SU-DHL-6 (cell line): ENCODE measurements at regions not wholly inside any gene's neighbourhood (a gene's known extent, or its start where the extent isn't known, plus 50 kb on each side); places are given as distances from the start of the nearest gene placed in this dataset.

Experiments used
- H2AFZ ChIP-seq: fragments of 200-600 bp; sonication (generic); 2 replicates; pipeline ENCODE4 v1.6.1; 2014; ENCODE audit warnings: low read depth, mild to moderate bottlenecking, moderate library complexity, mixed read lengths, antibody characterized with exemption, low read length; ENCODE audit not compliant: severe bottlenecking
- H3F3A ChIP-seq: fragments of 200-600 bp; shearing (Covaris generic); 2 replicates; pipeline ENCODE4 v1.6.0; 2016; ENCODE audit warnings: antibody characterized with exemption, mild to moderate bottlenecking; ENCODE audit not compliant: insufficient read depth
- H3K27ac ChIP-seq: fragments of 200-600 bp; sonication (generic); 2 replicates; pipeline ENCODE4 v1.5.1; 2016; ENCODE audit warnings: low read depth, mild to moderate bottlenecking, low read length, moderate library complexity, mixed read lengths
- H3K27me3 ChIP-seq: fragments of 200-600 bp; sonication (generic), shearing (Covaris generic); 2 replicates; pipeline ENCODE4 v1.6.0; 2014; ENCODE audit warnings: mild to moderate bottlenecking, low read length
- H3K36me3 ChIP-seq: fragments of 200-600 bp; sonication (generic); 2 replicates; pipeline ENCODE4 v1.6.1; 2014; ENCODE audit warnings: mild to moderate bottlenecking, low read length, mixed read lengths
- H3K4me2 ChIP-seq: fragments of 300-600, 200-600 bp; shearing (Covaris generic), sonication (generic); 2 replicates; pipeline ENCODE4 v1.6.0; 2014; ENCODE audit warnings: low read length, low read depth, mild to moderate bottlenecking; ENCODE audit not compliant: poor library complexity, severe bottlenecking
- H3K4me3 ChIP-seq: fragments of 200-600 bp; sonication (generic); 2 replicates; pipeline ENCODE4 v1.5.1; 2014; ENCODE audit warnings: antibody characterized with exemption, low read length, mild to moderate bottlenecking, mixed read lengths; ENCODE audit not compliant: insufficient read depth, poor library complexity, severe bottlenecking
- H3K79me2 ChIP-seq: fragments of 200-600 bp; sonication (generic); 2 replicates; pipeline ENCODE4 v1.6.1; 2014; ENCODE audit warnings: mild to moderate bottlenecking, low read length, moderate library complexity; ENCODE audit not compliant: insufficient read depth
- H3K9ac ChIP-seq: fragments of 200-600 bp; sonication (generic); 2 replicates; pipeline ENCODE4 v1.7.0; 2014; ENCODE audit warnings: mild to moderate bottlenecking, low read length
- H3K9me2 ChIP-seq: fragments of 200-600 bp; sonication (generic); replicated peaks from 2 replicates; pipeline ENCODE4 v1.6.1; 2014; ENCODE audit warnings: low read length; ENCODE audit not compliant: insufficient read depth
- H3K9me3 ChIP-seq: fragments of 200-600 bp; sonication (generic); 2 replicates; pipeline ENCODE4 v1.6.1; 2014; ENCODE audit warnings: low read length, mixed read lengths; ENCODE audit not compliant: insufficient read depth
- H4K20me1 ChIP-seq: fragments of 200-600 bp; sonication (generic); 2 replicates; pipeline ENCODE4 v1.6.1; 2014; ENCODE audit warnings: low read depth, mild to moderate bottlenecking, antibody characterized with exemption, low read length, moderate library complexity, mixed read lengths
- CTCF ChIP-seq: fragments of 200-600 bp; sonication (generic); IDR thresholded peaks from one replicate; pipeline ENCODE4 v1.5.1; 2017; ENCODE audit warnings: antibody characterized with exemption, mild to moderate bottlenecking, low read length, moderate library complexity; ENCODE audit not compliant: insufficient read depth, poor library complexity, severe bottlenecking
- EZH2phosphoT487 ChIP-seq: fragments of 200-600 bp; sonication (generic), shearing (Covaris generic); conservative IDR thresholded peaks from 2 replicates; pipeline ENCODE4 v1.6.1; 2018; ENCODE audit warnings: mild to moderate bottlenecking, antibody characterized with exemption, low read length, moderate library complexity, mixed read lengths

GRCh38 chr15:26106556-26106955, 243.4 kb upstream of the ATP10A start:
- no peaks in the 10 kb centered on the region for H4K20me1 ChIP-seq
- no peak overlapping the region for H3K27ac ChIP-seq

GRCh38 chr15:26103002-26103404, 239.9 kb upstream of the ATP10A start:
- Histone ChIP-seq H3K9me3 (no peaks in the 10 kb centered on the region), H3K9me2 (no peaks in the 10 kb centered on the region), H4K20me1 (no peaks in the 10 kb centered on the region), H3F3A (no peaks in the 10 kb centered on the region), H3K9ac (no peak overlapping the region), H3K27me3 (no peaks in the 10 kb centered on the region), H3K79me2 (no peaks in the 10 kb centered on the region), H2AFZ (no peak overlapping the region), H3K4me3 (no peak overlapping the region), H3K4me2 (no peak overlapping the region), H3K27ac (no peak overlapping the region), H3K36me3 (no peaks in the 10 kb centered on the region)
- TF ChIP-seq EZH2phosphoT487 (no peak), CTCF (no peak)

More at GRCh38 chr15:26106556-26106955, 243.4 kb upstream of the ATP10A start:
- no peaks in the 10 kb centered on the region for H3K27me3 ChIP-seq
- H3K9me2 ChIP-seq = no peaks in the 10 kb centered on the region
- no peak overlapping the region for H3K4me2 ChIP-seq
- no peaks in the 10 kb centered on the region for H3K9me3 ChIP-seq
- TF ChIP-seq EZH2phosphoT487 (no peak), CTCF (no peak)
- no peak overlapping the region for H3K9ac ChIP-seq
- H3K4me3 ChIP-seq = no peak overlapping the region
- H3F3A ChIP-seq = no peaks in the 10 kb centered on the region
- H3K36me3 ChIP-seq = no peaks in the 10 kb centered on the region
- H3K79me2 ChIP-seq = no peaks in the 10 kb centered on the region
- no peak overlapping the region for H2AFZ ChIP-seq

- H3K27me3 ChIP-seq = no peaks in the 10 kb centered on the region
- no peaks in the 10 kb centered on the region for H3K79me2 ChIP-seq
- H2AFZ ChIP-seq = no peak overlapping the region
- H3K4me2 ChIP-seq = no peak overlapping the region
- no peaks in the 10 kb centered on the region for H3F3A ChIP-seq
- no peak overlapping the region for H3K4me3 ChIP-seq
- TF ChIP-seq CTCF = no peak
- TF ChIP-seq EZH2phosphoT487 = no peak
- no peak overlapping the region for H3K9ac ChIP-seq
- no peaks in the 10 kb centered on the region for H3K9me2 ChIP-seq
- no peak overlapping the region for H3K27ac ChIP-seq
- no peaks in the 10 kb centered on the region for H3K9me3 ChIP-seq
- no peaks in the 10 kb centered on the region for H3K36me3 ChIP-seq
- H4K20me1 ChIP-seq = no peaks in the 10 kb centered on the region
Observed at GRCh38 chr15:26102365-26102764, 239.2 kb upstream of the ATP10A start.

GRCh38 chr15:26101443-26101842, 238.3 kb upstream of the ATP10A start:
- H3K4me3 ChIP-seq = no peak overlapping the region
- H3K9me2 ChIP-seq = no peaks in the 10 kb centered on the region
- H4K20me1 ChIP-seq = no peaks in the 10 kb centered on the region
- no peak overlapping the region for H2AFZ ChIP-seq
- H3K9ac ChIP-seq = no peak overlapping the region
- no peak overlapping the region for H3K27ac ChIP-seq
- TF ChIP-seq CTCF (no peak), EZH2phosphoT487 (no peak)
- H3F3A ChIP-seq = no peaks in the 10 kb centered on the region
- H3K36me3 ChIP-seq = no peaks in the 10 kb centered on the region
- H3K9me3 ChIP-seq = no peaks in the 10 kb centered on the region
- H3K27me3 ChIP-seq = no peaks in the 10 kb centered on the region
- H3K79me2 ChIP-seq = no peaks in the 10 kb centered on the region
- H3K4me2 ChIP-seq = no peak overlapping the region
